NCI-H1694 (cell line): ENCODE measurements at regions not wholly inside any gene's neighbourhood (a gene's known extent, or its start where the extent isn't known, plus 50 kb on each side); places are given as distances from the start of the nearest gene placed in this dataset.

Experiments
- DNase-seq: peaks from one replicate; lab custom pipeline; 2025; lab: John Stamatoyannopoulos, UW

GRCh38 chr7:371119-371778, 81.3 kb downstream of the FOXL3 start:
- DNase-seq = no peak

DNA sequence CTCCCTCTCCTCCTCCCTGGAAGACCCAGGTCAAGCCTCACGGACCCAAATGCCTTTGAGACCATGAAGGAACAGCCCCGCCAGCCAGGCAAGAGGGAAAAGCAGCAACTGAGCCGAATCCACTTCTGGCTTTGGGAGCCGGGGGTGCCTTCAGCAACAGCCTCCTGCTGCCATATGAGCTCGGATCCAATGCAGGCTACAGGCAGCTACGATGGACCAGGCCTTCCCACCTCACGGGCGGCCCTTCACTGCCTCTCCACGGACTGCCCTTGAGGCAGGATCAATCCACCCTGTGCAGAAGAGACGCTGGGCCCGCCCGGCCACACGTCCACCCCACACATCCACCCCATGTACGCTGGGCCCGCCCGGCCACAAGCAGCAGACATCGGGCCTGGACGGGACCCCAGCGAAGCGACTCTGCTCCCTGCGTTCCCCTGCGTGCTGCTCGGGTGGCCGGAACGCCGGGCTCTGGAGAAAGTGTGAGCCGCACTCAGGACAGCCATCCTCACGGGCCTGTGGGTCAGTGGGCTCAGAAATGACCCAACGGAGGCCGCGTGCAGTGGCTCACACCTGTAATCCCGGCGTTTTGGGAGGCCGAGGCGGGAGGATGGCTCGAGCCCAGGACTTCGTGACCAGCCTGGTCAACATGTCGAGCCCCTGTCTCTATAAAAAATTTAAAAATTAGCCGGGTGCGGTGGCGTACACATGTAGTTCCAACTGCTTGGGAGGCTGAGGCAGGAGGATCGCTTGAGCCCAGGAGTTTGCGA, 82.0 kb downstream of the FOXL3 start:
- no peak for DNase-seq

DNA sequence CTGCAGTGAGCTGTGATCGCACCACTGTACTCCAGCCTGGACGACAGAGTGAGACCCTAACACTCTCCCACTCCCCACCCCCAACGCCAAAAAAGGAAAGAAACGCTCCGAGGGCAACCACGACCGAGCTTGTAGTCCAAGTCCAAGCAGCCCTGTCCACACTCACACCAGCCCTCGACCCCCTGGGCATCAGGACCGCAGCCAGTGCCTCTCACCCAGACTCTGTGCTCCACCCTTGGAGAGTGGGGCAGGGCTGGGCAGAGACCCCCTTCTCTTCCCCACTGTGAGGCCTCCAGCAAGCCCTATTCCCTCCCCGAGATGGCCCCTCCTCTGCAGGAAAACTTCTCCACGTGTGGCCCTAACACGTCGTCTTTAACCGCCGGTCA, 82.6 kb downstream of the FOXL3 start:
- no peak for DNase-seq

DNA sequence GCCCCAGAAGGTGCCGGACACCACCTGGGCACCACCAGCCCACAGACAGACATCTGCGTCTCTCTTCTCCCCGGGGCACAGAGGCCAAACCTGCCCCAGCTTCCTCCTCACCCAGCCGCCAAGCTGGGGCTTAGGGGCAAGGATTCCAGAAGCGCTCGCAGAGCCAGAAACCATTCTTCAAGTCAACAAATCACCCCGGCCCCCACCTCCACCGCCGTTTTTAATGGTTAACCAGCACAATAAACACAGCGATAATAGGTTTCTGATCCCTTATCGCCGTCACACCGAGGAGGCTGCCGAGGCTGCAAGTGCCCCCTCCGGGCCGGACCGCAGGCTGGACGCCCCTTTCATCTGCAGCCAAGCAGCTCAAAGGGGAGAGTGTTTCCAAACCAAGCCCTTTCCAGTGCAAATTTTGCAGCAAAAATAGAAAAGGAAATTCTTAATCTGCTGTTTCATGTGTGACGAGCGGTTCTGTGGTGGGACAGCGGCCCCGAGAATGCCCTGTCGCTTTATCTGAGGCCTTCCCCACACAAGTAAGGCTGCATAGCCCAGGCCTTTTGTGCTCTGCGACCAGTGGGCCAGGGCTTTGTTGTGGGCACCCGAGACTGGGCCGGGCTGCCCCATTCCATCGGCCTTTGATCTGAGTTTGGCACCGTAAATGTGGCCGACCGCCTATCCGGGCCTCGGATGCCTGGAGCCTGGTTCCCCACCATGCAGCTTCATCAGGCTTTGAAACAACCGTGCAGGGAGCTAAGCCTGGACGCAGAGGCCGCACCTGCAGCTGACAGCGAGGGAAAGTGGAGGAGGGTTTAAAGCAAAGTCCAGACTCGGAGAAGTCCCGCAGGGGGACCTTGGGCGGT, 83.2 kb downstream of the FOXL3 start:
- DNase-seq = no peak

GRCh38 chr7:373818-374705, 84.1 kb downstream of the FOXL3 start:
- no peak for DNase-seq

GRCh38 chr7:374706-375311, 84.8 kb downstream of the FOXL3 start:
- DNase-seq = no peak

GRCh38 chr7:375321-375831, 85.4 kb downstream of the FOXL3 start:
- no peak for DNase-seq

GRCh38 chr7:375901-376305, 85.9 kb downstream of the FOXL3 start:
- DNase-seq = no peak

- no peak for DNase-seq
Observed at GRCh38 chr7:376306-377079, 86.5 kb downstream of the FOXL3 start.

DNA sequence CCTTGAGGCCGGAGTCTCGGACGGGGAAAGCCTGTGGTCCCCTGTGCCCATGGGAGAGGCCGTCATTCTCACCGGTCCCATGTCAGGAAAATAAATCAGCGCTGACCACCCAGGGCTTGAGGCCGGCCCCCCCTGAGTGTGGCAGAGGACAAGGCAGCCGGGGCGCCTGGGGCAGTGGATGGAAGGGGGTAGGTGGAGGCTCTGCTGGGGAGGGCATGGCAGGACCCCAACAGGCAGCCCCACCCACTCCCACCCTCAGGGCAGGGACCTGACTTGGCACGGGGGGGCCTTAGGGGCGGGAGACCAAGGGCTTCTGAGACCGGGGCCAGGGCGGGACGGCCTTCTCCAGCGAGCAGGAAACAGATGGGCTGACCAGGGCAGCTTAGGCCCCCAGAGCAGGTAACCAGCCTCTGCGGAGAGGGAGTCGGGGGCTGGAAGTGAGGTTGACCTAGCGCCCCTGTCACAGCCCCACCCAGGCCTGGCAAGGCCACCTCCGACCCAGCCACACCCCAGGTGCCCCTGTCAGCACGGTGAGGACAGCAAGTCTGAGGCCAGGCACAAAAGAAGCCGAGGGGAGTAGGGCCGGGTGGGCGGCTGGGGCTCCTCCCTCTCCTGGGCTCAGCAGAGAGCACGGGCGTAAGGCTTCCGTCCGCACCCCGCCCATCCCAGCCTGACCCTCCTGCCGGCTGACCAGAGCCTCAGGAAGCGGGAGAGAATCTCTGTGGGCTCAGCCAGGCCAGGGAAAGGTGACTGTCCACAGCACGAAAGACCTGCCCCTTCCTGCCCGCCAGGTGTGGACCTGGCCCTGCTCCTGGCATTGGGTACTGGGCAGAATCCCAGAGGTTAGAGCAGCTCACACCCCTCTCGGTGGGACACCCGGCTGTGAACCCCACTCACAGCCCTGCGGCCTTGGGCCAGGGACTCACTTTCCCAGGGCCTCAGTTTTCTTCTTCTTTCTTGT, 87.4 kb downstream of the FOXL3 start:
- DNase-seq = no peak

DNA sequence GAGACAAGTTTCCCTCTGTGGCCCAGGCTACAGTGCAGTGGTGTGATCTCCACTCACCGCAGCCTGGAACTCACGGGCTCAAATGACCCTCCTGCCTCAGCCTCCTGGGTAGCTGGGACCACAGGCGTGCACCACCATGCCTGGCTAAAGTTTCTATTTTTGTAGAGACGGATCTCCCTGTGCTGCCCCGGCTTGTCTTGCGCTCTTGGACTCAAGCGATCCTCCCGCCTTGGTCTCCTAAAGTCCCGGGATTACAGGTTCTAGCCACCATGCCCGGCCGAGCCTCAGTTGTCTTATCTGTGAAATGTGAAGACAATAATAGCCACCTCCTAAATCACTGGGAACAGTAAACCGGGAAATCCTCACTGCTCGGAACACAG, 88.1 kb downstream of the FOXL3 start:
- DNase-seq = no peak

DNA sequence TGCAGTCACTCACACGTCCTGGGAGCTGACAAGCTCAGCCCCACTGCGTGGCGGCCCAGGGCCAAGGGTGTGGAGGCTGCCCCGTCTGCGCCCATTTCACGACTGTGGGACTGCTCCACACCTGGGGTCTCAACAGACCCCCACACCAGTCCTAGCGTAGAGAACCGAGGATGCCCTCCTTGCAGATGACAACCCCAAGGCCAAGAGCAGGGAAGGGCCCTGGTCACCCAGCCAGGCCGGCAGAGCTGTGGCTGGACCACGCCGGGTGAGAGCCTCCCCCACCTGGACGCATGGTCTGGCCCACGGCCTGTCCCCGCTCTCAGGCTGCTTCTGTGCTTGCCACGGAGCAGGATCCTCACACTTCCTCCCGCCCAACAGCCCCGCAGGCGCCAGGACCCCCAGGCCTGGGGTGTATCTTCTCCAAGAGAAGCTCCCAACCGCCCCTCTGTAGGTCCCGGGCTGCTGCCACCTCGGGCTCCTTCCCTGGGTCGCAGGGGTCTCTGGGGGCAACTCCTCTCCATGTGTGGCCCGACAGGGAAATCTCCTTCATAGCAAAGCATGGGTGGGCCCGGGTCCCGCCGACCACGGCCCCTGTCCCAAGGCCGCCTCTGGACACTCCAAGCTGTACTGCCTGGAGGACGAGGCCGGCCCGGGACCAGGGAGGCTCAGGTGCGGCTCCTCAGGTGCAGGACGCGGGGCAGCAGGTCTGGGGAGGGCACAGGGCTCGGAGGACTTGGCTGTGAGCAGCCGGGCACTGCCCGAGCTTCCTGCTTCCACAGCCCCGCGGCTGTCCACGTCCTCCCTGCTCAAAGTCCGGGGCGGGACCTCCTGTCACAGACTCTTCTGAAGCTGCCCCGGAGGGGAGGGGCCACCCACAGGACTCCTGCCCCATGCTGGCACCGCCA, 88.8 kb downstream of the FOXL3 start:
- DNase-seq = no peak

- DNase-seq = no peak
Observed at GRCh38 chr7:379456-380138, 89.6 kb downstream of the FOXL3 start.

- no peak for DNase-seq
Observed at GRCh38 chr7:380139-380485, 90.1 kb downstream of the FOXL3 start.

DNA sequence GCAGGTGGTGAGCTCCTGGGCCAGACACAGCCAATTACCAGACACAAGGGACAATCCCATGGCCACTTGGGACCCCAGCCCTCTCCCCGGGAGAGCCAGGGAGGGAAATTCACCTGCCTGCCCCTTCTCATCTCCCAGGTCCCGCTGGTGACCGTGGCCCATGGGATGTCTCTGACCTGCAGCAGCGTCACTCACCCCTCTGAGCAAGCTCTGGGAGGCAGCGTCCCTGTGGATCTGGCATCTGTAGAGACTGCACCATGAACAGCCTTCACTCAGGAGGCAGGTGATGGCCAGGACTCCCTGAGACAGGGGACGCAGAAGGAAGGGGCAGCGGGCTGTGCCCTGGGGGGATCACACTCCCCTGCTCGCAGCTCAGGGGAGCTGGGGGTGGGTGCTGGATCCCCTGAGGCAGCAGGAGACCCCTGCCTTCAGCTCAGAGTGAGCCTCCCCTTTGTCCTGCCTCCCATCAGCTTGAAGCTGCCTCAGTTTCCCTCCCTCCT, 90.8 kb downstream of the FOXL3 start:
- DNase-seq = no peak

- DNase-seq = no peak
Observed at GRCh38 chr7:381211-382042, 91.5 kb downstream of the FOXL3 start.

DNA sequence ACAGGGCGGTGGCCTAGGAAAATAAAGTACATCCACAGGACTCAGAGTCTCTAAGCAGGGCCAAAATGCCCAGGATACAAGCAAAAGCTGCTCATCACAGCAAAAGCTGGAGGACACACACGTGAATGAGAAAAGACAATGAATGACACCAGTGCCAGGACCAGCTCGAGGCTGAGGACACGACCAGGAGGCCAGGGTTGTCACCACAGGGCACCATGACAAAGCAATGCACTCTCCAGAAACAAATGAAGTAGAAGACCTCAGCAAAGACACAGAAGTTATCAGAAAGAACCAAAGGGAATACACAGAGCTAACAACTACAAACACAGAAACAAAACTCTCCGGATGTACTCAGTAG, 92.1 kb downstream of the FOXL3 start:
- no peak for DNase-seq
